GM18499 (cell line): ENCODE measurements at regions not wholly inside any gene's neighbourhood (a gene's known extent, or its start where the extent isn't known, plus 50 kb on each side); places are given as distances from the start of the nearest gene placed in this dataset.
"Not testable (repeated sequence)": the region's sequence is repeated elsewhere in the genome, so short reads cannot be mapped to it uniquely, and the experiment has no call there.

Experiments used
- ATAC-seq: cut with Tn5 transposase; IDR thresholded peaks from one replicate; pipeline ENCODE4 v1.9.1; 2021; ENCODE audit warnings: moderate number of reproducible peaks; ENCODE audit not compliant: insufficient read depth, unreplicated experiment

GRCh38 chr12:46578190-46578982, 205.8 kb upstream of the SLC38A2 start:
- ATAC-seq: no peak

GRCh38 chr12:46577063-46577776, 204.6 kb upstream of the SLC38A2 start:
- ATAC-seq: no peak

DNA sequence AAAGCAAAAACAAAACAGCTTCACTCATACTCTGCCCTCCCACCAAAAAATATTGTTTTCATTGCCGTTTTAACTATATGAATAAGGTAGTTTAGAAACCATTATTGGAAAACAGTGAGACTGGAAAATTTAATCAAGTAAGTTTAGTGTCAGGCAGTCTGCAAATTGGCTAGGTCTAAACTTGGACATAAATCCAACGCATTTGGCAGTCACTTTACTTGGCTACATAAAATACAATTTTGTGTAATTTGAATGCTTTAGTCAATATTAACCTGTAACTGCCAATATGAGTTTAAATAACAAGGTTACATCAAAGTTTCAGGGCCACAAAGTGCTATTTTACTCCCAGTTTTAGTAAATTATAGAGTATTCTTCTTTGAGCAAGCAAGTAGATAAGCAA, 202.3 kb upstream of the SLC38A2 start:
- no peak for ATAC-seq

GRCh38 chr12:46573347-46573658, 200.7 kb upstream of the SLC38A2 start:
- no peak for ATAC-seq

- no peak for ATAC-seq
These were observed 200.2 kb upstream of the SLC38A2 start for GRCh38 chr12:46572644-46573346.

GRCh38 chr12:46571608-46572007, 199.0 kb upstream of the SLC38A2 start:
- ATAC-seq: no peak

DNA sequence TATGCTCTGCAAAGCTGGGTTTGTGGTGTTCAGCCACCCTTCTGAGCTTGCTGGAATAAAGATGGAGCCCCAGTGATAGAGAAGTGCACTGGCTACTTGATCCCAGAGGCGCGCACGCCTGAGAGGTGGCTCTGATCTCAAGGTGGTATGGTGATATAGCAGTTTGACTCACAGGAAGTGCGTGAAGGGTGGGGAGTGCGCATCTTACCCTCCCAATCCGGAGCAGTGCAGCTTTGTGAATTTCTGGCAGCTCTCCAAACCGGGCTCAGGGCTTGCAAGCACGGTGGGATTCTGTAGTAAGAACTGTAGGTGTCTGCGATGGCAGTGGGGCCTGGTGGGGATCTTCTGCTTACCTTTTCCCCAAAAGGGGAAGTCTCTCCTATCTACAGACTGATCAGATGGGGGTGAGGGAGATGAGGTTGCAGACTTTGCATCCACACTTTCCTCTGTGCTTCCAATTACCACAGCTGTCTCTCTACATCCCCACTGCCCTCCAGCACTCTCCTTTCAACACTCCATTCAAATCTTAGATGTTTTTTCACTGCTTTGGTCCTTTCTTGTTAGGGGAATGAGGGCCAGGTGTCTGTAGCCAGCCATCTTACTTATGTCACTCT, 197.4 kb upstream of the SLC38A2 start:
- no peak for ATAC-seq

DNA sequence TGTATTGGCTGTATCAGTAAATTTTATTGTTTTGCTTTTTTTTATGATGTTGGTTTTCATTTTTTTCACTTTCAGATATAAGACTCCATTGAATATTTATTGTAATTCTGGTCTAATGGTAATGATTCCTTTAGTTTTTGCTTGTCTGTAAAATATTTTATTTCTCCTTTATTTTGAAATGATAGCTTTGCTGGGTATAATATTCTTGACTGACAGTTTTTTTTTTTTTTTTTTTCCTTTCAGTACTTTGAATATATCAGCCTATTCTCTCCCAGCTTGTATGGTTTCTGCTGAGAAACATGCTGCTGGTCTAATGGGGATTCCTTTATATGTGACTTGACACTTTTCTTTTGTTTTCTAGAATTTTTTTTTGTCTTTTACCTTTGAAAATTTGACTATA, 195.1 kb upstream of the SLC38A2 start:
- no peak for ATAC-seq

GRCh38 chr12:46562625-46563225, 190.2 kb upstream of the SLC38A2 start:
- ATAC-seq: no peak

- ATAC-seq: not testable (repeated sequence)
These were observed 189.4 kb upstream of the SLC38A2 start for GRCh38 chr12:46561769-46562624.

DNA sequence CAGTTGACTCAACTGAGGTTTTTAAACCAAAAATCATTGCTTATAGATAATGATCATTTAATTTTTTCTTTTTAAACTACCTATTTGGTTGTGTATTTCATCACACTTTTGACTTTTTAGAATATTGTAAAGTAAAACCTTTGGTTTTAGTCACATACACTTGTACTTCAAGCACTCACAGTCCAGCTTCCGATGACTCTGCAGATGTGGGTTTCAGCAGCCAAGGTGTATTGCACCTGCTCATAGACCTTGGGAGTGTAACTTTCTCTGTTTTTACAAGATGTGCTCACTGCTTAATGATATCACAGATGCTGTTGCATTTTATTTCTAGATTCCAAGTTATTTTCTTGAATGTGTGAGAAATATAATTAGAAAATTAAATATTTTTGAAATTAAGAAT, 188.3 kb upstream of the SLC38A2 start:
- no peak for ATAC-seq

DNA sequence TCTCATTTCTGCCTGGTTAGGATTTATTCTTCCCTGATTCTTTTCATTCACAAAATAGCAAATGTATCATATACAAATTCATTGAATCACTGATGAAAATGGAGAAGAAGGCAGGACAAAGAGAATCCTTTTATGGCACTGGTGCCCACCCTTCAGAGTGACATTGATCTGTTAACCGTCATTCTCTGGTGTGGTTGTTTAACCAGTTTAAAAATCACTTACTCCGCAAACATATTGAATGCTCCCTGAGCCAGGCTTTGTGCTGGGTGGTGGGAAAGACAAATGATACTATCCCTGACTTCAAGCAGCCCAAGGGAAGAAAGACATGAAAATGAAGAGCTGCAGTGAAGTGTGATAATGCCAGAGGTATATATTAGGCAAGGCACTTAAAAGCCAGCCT, 187.5 kb upstream of the SLC38A2 start:
- ATAC-seq: no peak

- no peak for ATAC-seq
These were observed 186.7 kb upstream of the SLC38A2 start for GRCh38 chr12:46559311-46559710.

- ATAC-seq: no peak
These were observed 186.1 kb upstream of the SLC38A2 start for GRCh38 chr12:46558677-46559076.

GRCh38 chr12:46557539-46558373, 185.2 kb upstream of the SLC38A2 start:
- ATAC-seq: no peak

GRCh38 chr12:46556819-46557524, 184.4 kb upstream of the SLC38A2 start:
- ATAC-seq: no peak

DNA sequence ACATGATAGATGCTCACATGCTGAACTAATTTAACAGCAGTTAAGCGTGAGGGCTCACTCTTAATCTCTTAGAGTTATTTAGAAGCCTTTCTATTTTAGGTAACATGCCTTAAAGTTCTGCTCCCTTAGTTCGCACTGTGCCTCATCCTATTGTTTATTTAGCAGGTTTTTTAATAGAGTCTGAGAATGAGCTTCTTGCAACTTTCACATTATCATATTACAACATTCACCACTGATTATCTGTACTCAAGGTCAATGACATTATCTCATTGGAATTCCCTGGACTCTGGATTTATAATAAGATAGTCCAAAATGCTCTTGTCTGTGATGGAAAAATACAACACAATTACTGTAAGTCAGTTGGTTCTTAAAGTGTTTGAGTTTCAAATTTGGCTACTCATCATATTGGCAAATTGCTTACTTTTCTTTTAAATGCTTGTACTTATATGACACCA, 183.6 kb upstream of the SLC38A2 start:
- no peak for ATAC-seq

DNA sequence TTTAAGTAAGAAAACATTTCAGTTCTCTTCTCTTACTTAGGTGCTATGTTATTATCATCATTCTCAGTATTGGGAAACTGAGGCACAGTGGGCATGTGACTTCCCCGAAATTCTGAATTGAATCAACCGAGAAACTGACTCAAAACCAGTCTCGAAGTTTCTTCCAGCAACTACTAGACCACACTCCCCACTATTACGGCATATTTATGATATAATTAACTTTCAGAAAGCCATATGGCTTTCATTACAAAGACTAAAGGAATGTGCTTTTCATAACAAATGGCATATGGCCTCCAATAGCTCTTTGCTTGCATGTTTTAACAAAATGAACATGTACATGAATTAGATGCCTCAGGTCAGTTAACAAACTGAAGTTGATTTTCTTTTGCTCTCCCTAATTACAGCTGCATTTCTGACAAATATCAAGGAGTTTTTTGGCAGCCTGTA, 182.9 kb upstream of the SLC38A2 start:
- no peak for ATAC-seq
